ENCODE measurements at regions not wholly inside any gene's neighbourhood (a gene's known extent, or its start where the extent isn't known, plus 50 kb on each side); places are given as distances from the start of the nearest gene placed in this dataset.

DNA sequence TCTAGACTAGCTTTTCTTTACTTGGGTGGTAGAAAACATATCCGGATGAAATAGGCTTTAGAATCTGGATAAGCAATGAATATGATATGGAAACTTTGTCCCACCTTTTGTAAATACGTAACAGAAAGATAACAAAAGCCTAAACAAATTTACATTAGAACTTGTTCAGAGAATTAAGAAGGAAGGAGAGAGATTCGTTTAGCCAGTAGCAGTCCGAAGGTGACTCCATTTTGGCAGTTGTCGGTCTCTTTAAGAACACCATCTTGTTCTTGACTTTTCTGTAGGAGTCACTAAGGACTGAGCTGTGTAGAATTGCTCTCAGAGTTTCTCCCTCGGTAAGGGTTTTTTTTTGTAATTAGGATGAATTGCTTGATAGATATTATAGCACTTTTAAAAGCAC lies 475.1 kb downstream of the PCNX1 start:
- TF ChIP-seq, protein P1, sequence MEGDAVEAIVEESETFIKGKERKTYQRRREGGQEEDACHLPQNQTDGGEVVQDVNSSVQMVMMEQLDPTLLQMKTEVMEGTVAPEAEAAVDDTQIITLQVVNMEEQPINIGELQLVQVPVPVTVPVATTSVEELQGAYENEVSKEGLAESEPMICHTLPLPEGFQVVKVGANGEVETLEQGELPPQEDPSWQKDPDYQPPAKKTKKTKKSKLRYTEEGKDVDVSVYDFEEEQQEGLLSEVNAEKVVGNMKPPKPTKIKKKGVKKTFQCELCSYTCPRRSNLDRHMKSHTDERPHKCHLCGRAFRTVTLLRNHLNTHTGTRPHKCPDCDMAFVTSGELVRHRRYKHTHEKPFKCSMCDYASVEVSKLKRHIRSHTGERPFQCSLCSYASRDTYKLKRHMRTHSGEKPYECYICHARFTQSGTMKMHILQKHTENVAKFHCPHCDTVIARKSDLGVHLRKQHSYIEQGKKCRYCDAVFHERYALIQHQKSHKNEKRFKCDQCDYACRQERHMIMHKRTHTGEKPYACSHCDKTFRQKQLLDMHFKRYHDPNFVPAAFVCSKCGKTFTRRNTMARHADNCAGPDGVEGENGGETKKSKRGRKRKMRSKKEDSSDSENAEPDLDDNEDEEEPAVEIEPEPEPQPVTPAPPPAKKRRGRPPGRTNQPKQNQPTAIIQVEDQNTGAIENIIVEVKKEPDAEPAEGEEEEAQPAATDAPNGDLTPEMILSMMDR (IDR thresholded peaks at IDR 0.05; ENCODE audit: borderline replicate concordance, extremely low read depth, low read length, poor library complexity, severe bottlenecking) = no peak
- TF ChIP-seq EZH2 (IDR thresholded peaks at IDR 0.05; ENCODE audit: borderline replicate concordance, low read depth, low read length, severe bottlenecking) = no peak

Data from DND-41 (cell line).